OCI-LY7 (cell line): ENCODE measurements at regions not wholly inside any gene's neighbourhood (a gene's known extent, or its start where the extent isn't known, plus 50 kb on each side); places are given as distances from the start of the nearest gene placed in this dataset.

Source experiments
- BruUV-seq: library from RNA; stranded (reverse); fragments of 400-500 nt; replicated peaks from 2 replicates; lab custom pipeline; 2021; lab: Mats Ljungman, UMichigan
- CTCF ChIA-PET: fragments of 300-600 bp; sonication (Branson Sonifier 250); formaldehyde crosslinking; loops from one replicate; lab custom pipeline; 2022; ENCODE audit warnings: antibody characterized with exemption; ENCODE audit not compliant: unreplicated experiment; lab: Charles Lee
- POLR2A ChIA-PET: fragments of 300-600 bp; sonication (Branson Sonifier 250); formaldehyde crosslinking; loops from one replicate; lab custom pipeline; 2022; ENCODE audit warnings: antibody characterized with exemption; lab: Charles Lee
- DNase-seq: peaks from one replicate; pipeline ENCODE4 v3.0.0-alpha.2; 2015; ENCODE audit warnings: low spot score
- H2AFZ ChIP-seq: fragments of 200-600 bp; sonication (generic), shearing (Covaris generic); 2 replicates; pipeline ENCODE4 v1.6.1; 2014; ENCODE audit warnings: mild to moderate bottlenecking, antibody characterized with exemption, low read length, moderate library complexity
- H3K27ac ChIP-seq: fragments of 200-600 bp; sonication (generic); 2 replicates; pipeline ENCODE4 v1.5.1; 2014; ENCODE audit warnings: mixed run types, low read depth, mild to moderate bottlenecking, moderate library complexity, low read length, inconsistent platforms; ENCODE audit not compliant: poor library complexity, severe bottlenecking
- H3K36me3 ChIP-seq: fragments of 200-600 bp; sonication (generic); 2 replicates; pipeline ENCODE4 v1.6.1; 2014; ENCODE audit warnings: mild to moderate bottlenecking, antibody characterized with exemption, low read length, moderate library complexity, mixed read lengths; ENCODE audit not compliant: insufficient read depth
- H3K4me1 ChIP-seq: fragments of 200-600 bp; sonication (generic); 2 replicates; pipeline ENCODE4 v1.5.1; 2014; ENCODE audit warnings: mild to moderate bottlenecking, low read length; ENCODE audit not compliant: insufficient read depth, poor library complexity, severe bottlenecking
- H3K4me2 ChIP-seq: fragments of 200-600 bp; sonication (generic); 2 replicates; pipeline ENCODE4 v1.6.1; 2014; ENCODE audit warnings: mild to moderate bottlenecking, low read length
- H3K4me3 ChIP-seq: fragments of 200-600 bp; sonication (generic); 2 replicates; pipeline ENCODE4 v1.5.1; 2014; ENCODE audit warnings: mild to moderate bottlenecking, low read depth, low read length; ENCODE audit not compliant: poor library complexity, severe bottlenecking
- H3K79me2 ChIP-seq: fragments of 200-600 bp; sonication (generic); 2 replicates; pipeline ENCODE4 v1.6.1; 2016; ENCODE audit warnings: low read depth, mild to moderate bottlenecking, low read length, moderate library complexity, mixed read lengths; ENCODE audit not compliant: insufficient read depth
- H3K9me2 ChIP-seq: fragments of 200-600 bp; sonication (generic); 2 replicates; pipeline ENCODE4 v1.6.1; 2016; ENCODE audit warnings: mild to moderate bottlenecking, low read length, mixed read lengths; ENCODE audit not compliant: insufficient read depth
- H3K9me3 ChIP-seq: fragments of 200-600 bp; sonication (generic); 2 replicates; pipeline ENCODE4 v1.6.1; 2014; ENCODE audit warnings: mild to moderate bottlenecking, mixed run types, low read length, mixed read lengths
- H4K20me1 ChIP-seq: fragments of 200-600 bp; sonication (generic); 2 replicates; pipeline ENCODE4 v1.6.1; 2014; ENCODE audit warnings: mild to moderate bottlenecking, antibody characterized with exemption, low read length, moderate library complexity, mixed read lengths; ENCODE audit not compliant: insufficient read depth
- EZH2phosphoT487 ChIP-seq: fragments of 200-600 bp; sonication (generic); IDR thresholded peaks from 2 replicates; pipeline ENCODE4 v1.6.1; 2018; ENCODE audit warnings: low read depth, borderline replicate concordance, mild to moderate bottlenecking, mixed run types, antibody characterized with exemption, low read length, moderate library complexity, mixed read lengths
- intact Hi-C: fragments of 100-400 bp; cut with micrococcal nuclease; formaldehyde crosslinking; loops from one replicate; pipeline ENCODE4 v1.10.0; 2022; ENCODE audit not compliant: unreplicated experiment
- TF ChIP-seq, protein P1 (sequence below): fragments of 200-600 bp; sonication (generic); conservative IDR thresholded peaks from 2 replicates; pipeline ENCODE4 v1.5.1; 2014; ENCODE audit warnings: mild to moderate bottlenecking, antibody characterized with exemption, low read length, moderate library complexity, mixed read lengths

DNA sequence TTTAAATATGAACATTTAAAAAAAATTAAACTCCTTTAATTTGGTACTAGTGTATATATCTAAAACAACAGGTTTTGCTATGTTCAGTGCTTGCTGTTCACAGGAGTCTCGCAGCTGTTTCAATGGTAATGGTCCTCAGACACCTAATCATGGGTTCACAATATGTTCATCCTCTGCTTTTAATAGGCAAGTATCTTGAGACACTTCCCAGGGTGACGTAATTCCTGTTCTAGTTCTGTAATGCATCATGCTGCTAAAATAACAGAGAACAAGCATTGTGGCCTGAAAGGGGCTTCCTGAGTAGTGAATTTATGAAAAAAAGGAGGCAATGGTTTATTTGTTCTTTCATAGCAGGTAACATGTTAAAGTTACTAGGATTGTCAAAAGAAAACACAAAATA, 625.2 kb upstream of the GBE1 start:
- no peaks in the 10 kb centered on the region for H3K4me1 ChIP-seq
- no peaks in the 10 kb centered on the region for H3K9me3 ChIP-seq
- H3K4me3 ChIP-seq: no peak overlapping the region
- no peak overlapping the region for H2AFZ ChIP-seq
- no peaks in the 10 kb centered on the region for H3K36me3 ChIP-seq
- H3K27ac ChIP-seq: no peak overlapping the region
- 0 out of 2 replicates have a peak, but pooled peaks cover 4% of the 10 kb centered on the region for H3K9me2 ChIP-seq
- TF ChIP-seq, protein P1, sequence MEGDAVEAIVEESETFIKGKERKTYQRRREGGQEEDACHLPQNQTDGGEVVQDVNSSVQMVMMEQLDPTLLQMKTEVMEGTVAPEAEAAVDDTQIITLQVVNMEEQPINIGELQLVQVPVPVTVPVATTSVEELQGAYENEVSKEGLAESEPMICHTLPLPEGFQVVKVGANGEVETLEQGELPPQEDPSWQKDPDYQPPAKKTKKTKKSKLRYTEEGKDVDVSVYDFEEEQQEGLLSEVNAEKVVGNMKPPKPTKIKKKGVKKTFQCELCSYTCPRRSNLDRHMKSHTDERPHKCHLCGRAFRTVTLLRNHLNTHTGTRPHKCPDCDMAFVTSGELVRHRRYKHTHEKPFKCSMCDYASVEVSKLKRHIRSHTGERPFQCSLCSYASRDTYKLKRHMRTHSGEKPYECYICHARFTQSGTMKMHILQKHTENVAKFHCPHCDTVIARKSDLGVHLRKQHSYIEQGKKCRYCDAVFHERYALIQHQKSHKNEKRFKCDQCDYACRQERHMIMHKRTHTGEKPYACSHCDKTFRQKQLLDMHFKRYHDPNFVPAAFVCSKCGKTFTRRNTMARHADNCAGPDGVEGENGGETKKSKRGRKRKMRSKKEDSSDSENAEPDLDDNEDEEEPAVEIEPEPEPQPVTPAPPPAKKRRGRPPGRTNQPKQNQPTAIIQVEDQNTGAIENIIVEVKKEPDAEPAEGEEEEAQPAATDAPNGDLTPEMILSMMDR: no peak
- no peak for TF ChIP-seq EZH2phosphoT487
- no peaks in the 10 kb centered on the region for H3K79me2 ChIP-seq
- no peak for DNase-seq
- H3K4me2 ChIP-seq: no peak overlapping the region
- H4K20me1 ChIP-seq: no peaks in the 10 kb centered on the region
- BruUV-seq: no TSS peak
- POLR2A ChIA-PET: no interaction called here
- intact Hi-C loops: no loop called here
- CTCF ChIA-PET: no interaction called here

DNA sequence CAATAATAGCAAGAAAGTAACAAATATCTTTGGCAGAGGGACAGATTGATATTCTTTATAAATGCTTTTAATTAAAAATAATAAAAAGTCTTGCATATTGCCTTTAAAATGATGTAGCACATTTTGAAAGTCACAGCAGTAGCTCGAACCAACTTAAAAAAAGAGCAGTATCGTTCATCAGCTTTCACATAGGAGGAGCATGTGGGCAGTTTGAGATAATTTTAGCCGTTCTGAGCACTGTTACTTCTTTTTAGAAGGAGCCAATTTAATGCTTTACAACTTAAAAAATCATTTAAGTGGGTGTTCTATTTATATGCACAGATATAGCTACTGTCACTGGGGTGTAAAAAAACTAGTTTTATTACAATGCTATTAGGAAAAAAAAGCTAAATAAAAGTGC, 622.7 kb upstream of the GBE1 start:
- Histone ChIP-seq H3K27ac (no peak overlapping the region), H4K20me1 (no peaks in the 10 kb centered on the region), H3K4me3 (no peak overlapping the region), H2AFZ (no peak overlapping the region), H3K4me1 (no peaks in the 10 kb centered on the region), H3K9me3 (no peaks in the 10 kb centered on the region), H3K36me3 (no peaks in the 10 kb centered on the region), H3K79me2 (no peaks in the 10 kb centered on the region), H3K4me2 (no peak overlapping the region), H3K9me2 (0 out of 2 replicates have a peak, but pooled peaks cover 4% of the 10 kb centered on the region)
- DNase-seq: no peak
- intact Hi-C loops: no loop called here
- no peak for TF ChIP-seq EZH2phosphoT487
- TF ChIP-seq, protein P1: no peak
- ChIA-PET POLR2A (interaction anchor here (0.7 kb wide), 1 partner anchor 63 kb away, joined by 3 read pairs; no protein-coding TSS in a partner anchor), CTCF (no interaction called here)
- BruUV-seq: no TSS peak

DNA sequence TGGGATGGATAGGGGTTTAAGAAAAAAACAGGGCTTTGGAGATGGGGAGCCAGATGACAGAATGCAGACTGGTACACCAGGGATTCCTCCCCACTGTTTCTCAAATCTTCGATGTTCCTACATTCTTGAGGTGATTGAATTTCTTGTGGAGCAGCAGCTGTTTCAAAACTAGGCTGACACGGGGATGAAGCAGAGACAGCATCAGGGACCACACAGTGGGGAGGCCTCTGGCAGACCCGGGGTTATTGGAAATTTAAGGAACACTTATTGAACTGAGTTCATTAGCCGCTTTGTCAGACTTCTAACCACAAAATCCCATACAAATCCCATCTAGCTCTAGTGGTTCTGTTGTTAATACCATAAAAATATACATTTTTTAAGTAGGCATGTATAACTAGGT, 621.4 kb upstream of the GBE1 start:
- Histone ChIP-seq H3K36me3 (no peaks in the 10 kb centered on the region), H4K20me1 (no peaks in the 10 kb centered on the region), H3K27ac (no peak overlapping the region), H3K4me1 (no peaks in the 10 kb centered on the region), H3K4me3 (no peak overlapping the region), H3K9me2 (0 out of 2 replicates have a peak, but pooled peaks cover 4% of the 10 kb centered on the region), H3K9me3 (no peaks in the 10 kb centered on the region), H2AFZ (no peak overlapping the region), H3K79me2 (no peaks in the 10 kb centered on the region), H3K4me2 (no peak overlapping the region)
- no peak for DNase-seq
- TF ChIP-seq, protein P1: no peak
- TF ChIP-seq EZH2phosphoT487: no peak
- POLR2A ChIA-PET: no interaction called here
- CTCF ChIA-PET: no interaction called here
- no TSS peak for BruUV-seq
- intact Hi-C loops: no loop called here
